Spleen (tissue), 11 donors: ENCODE measurements at regions not wholly inside any gene's neighbourhood (a gene's known extent, or its start where the extent isn't known, plus 50 kb on each side); places are given as distances from the start of the nearest gene placed in this dataset.

ENCODE experiments used
- DNase-seq: peaks from one replicate; pipeline ENCODE4 v3.0.0-alpha.2; 2020
- H3K27ac ChIP-seq, 8 donors: fragments of 200-600 bp; sonication (generic) in 7 of 8; 1 replicate in 4 of 8; 2 replicates in 4 of 8; pipeline versions ENCODE4 v1.5.0 to v1.8.0; 2016 to 2021; ENCODE audit warnings: inconsistent platforms in 4 of 8, mild to moderate bottlenecking in 4 of 8, moderate library complexity in 1 of 8
- H3K27me3 ChIP-seq, 7 donors: fragments of 200-600 bp; sonication (generic) in 6 of 7; replicated peaks in 1 of 7; 1 replicate in 4 of 7; 2 replicates in 3 of 7; pipeline versions ENCODE4 v1.5.0 to v1.8.0; 2016 to 2021; ENCODE audit warnings: inconsistent platforms in 3 of 7, mild to moderate bottlenecking in 1 of 7
- H3K36me3 ChIP-seq, 6 donors: fragments of 200-600 bp; sonication (generic) in 5 of 6; 1 replicate in 4 of 6; 2 replicates in 2 of 6; pipeline versions ENCODE4 v1.5.0 to v1.8.0; 2016 to 2021; ENCODE audit warnings: inconsistent platforms in 2 of 6
- H3K4me1 ChIP-seq, 6 donors: fragments of 200-600 bp; sonication (generic) in 5 of 6; 1 replicate in 3 of 6; 2 replicates in 3 of 6; pipeline versions ENCODE4 v1.5.0 to v1.8.0; 2016 to 2021; ENCODE audit warnings: inconsistent platforms in 3 of 6
- H3K4me3 ChIP-seq, 8 donors: fragments of 200-600 bp; sonication (generic) in 7 of 8; 1 replicate in 4 of 8; 2 replicates in 4 of 8; pipeline versions ENCODE4 v1.5.0 to v1.8.0; 2016 to 2021; ENCODE audit warnings: inconsistent platforms in 4 of 8, mild to moderate bottlenecking in 4 of 8, moderate library complexity in 2 of 8
- H3K9me3 ChIP-seq, 8 donors: fragments of 200-600 bp; sonication (generic) in 7 of 8; 1 replicate in 4 of 8; 2 replicates in 4 of 8; pipeline versions ENCODE4 v1.5.0 to v1.8.0; 2016 to 2021; ENCODE audit warnings: inconsistent platforms in 4 of 8
- POLR2A ChIP-seq, 3 donors: fragments of 450-650 bp; IDR thresholded peaks; one replicate each; pipeline ENCODE4 v1.5.1; 2017; ENCODE audit warnings: antibody characterized with exemption in 3 of 3, mild to moderate bottlenecking in 1 of 3
- POLR2AphosphoS5 ChIP-seq, 3 donors: sonication (generic); formaldehyde crosslinking; IDR thresholded peaks; one replicate each; pipeline ENCODE4 v1.5.1; 2017; ENCODE audit warnings: antibody characterized with exemption in 3 of 3
- WGBS, 5 donors: extraction: QIAGEN DNeasy Blood & Tissue Kit in 3 of 5; methylation state at CpG; one replicate each; pipeline versions ENCODE4 v1.1.5 to v1.1.7; 2013 to 2018; 5-methylcytosine and 5-hydroxymethylcytosine counted together
- intact Hi-C: fragments of 100-400 bp; cut with DNase I; formaldehyde crosslinking; loops from one replicate; pipeline ENCODE4 v1.15.0; 2023; ENCODE audit warnings: low total_unique reads
- TF ChIP-seq, protein P1 (sequence below), 11 experiments: fragments of 200-600 bp in 7 of 11; fragments of 450-650 bp in 4 of 11; sonication (generic) in 4 of 11; IDR thresholded peaks in 8 of 11; conservative IDR thresholded peaks in 3 of 11; 1 replicate in 7 of 11; 2 replicates in 4 of 11; pipeline versions ENCODE4 v1.4.0 to v1.8.0; 2016 to 2021; ENCODE audit warnings: antibody characterized with exemption in 11 of 11, inconsistent platforms in 4 of 11, mild to moderate bottlenecking in 1 of 11
- donor health status: healthy with polysubstance abuse.
- donor health status: DM: no; HTN: no; CAD: no; lungs with moderate emphysema.
- donor health status: DM: no; HTN: no; CAD: no.
- donor health status: Bipolar disorder and iron deficiency.
- donor health status: healthy.
- donor health status: DM: no; HTN: no; CAD: no.
- donor health status: DM: yes; HTN: yes; CAD: no.

DNA sequence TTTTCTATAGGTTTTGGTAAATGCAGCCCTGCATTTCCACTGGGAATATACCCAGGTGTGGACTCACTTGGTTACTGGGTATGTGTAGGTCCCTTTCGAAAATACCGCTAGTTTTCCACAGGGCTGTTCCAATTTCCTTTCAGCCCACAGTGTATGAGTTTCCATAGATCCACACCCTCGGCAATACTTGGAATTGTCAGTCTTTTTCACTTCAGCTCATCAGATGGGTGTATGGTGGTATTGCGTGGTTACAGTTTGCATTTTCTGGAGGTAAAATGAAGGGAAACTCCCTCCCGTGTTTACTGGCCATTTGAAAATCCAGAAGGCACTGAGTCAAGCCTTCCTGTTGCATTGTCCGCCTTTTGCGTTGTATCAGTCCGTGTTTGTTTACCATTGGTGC, 453.6 kb downstream of the CDH26 start:
- Histone ChIP-seq H3K9me3 (peaks cover 0 to 9% (median 0%) of the 10 kb centered on the region in 8 donors), H3K4me1 (no peaks in the 10 kb centered on the region), H3K27me3 (no peaks in the 10 kb centered on the region), H3K36me3 (no peaks in the 10 kb centered on the region), H3K4me3 (no peak overlapping the region), H3K27ac (no peak overlapping the region)
- TF ChIP-seq, protein P1, sequence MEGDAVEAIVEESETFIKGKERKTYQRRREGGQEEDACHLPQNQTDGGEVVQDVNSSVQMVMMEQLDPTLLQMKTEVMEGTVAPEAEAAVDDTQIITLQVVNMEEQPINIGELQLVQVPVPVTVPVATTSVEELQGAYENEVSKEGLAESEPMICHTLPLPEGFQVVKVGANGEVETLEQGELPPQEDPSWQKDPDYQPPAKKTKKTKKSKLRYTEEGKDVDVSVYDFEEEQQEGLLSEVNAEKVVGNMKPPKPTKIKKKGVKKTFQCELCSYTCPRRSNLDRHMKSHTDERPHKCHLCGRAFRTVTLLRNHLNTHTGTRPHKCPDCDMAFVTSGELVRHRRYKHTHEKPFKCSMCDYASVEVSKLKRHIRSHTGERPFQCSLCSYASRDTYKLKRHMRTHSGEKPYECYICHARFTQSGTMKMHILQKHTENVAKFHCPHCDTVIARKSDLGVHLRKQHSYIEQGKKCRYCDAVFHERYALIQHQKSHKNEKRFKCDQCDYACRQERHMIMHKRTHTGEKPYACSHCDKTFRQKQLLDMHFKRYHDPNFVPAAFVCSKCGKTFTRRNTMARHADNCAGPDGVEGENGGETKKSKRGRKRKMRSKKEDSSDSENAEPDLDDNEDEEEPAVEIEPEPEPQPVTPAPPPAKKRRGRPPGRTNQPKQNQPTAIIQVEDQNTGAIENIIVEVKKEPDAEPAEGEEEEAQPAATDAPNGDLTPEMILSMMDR (IDR thresholded peaks at IDR 0.05 in 8 of 11, conservative IDR thresholded peaks at IDR 0.05 in 3 of 11), result no peak
- TF ChIP-seq POLR2AphosphoS5 (IDR thresholded peaks at IDR 0.05) (no peak), POLR2A (IDR thresholded peaks at IDR 0.05) (no peak)
- DNase-seq, result no peak
- 89 to 95% (median 93%) methylated on average over 8 of the region's 8 CpGs for WGBS, 5 donors
- intact Hi-C loops, result no loop called here

GRCh38 chr20:60420676-60421229, 462.5 kb downstream of the CDH26 start:
- Histone ChIP-seq H3K4me1 (no peaks in the 10 kb centered on the region), H3K36me3 (no peaks in the 10 kb centered on the region), H3K27me3 (no peaks in the 10 kb centered on the region), H3K4me3 (no peak overlapping the region), H3K27ac (no peak overlapping the region), H3K9me3 (no peaks in the 10 kb centered on the region)
- 80 to 88% (median 82%) methylated on average over 5 of the region's 5 CpGs for WGBS, 5 donors
- DNase-seq, result no peak
- TF ChIP-seq POLR2A (IDR thresholded peaks at IDR 0.05), result no peak
- TF ChIP-seq POLR2AphosphoS5 (IDR thresholded peaks at IDR 0.05), result no peak
- TF ChIP-seq, protein P1 (IDR thresholded peaks at IDR 0.05 in 8 of 11, conservative IDR thresholded peaks at IDR 0.05 in 3 of 11), result no peak
- intact Hi-C loops, result no loop called here

DNA sequence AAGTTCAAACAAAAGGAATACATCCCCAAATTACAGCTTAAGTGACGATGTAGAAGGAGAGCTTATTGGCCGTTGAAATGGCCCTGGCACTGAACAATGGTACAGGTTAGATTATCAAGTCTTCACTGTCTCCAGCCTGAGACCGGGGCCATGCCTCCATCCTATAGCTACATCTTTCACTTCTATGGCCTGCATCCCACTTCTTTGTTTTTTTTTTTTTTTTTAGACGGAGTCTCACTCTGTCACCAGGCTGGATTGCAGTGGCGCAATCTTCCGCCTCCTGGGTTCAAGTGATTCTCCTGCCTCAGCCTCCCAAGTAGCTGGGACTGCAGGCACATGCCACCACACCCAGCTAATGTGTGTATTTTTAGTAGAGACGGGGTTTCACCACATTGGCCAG, 464.6 kb downstream of the CDH26 start:
- DNase-seq, result no peak
- Histone ChIP-seq H3K4me3 (no peak overlapping the region), H3K36me3 (no peaks in the 10 kb centered on the region), H3K9me3 (no peaks in the 10 kb centered on the region), H3K27me3 (no peaks in the 10 kb centered on the region), H3K4me1 (no peaks in the 10 kb centered on the region), H3K27ac (no peak overlapping the region)
- TF ChIP-seq POLR2A (IDR thresholded peaks at IDR 0.05), result no peak
- TF ChIP-seq POLR2AphosphoS5 (IDR thresholded peaks at IDR 0.05), result no peak
- TF ChIP-seq, protein P1 (IDR thresholded peaks at IDR 0.05 in 8 of 11, conservative IDR thresholded peaks at IDR 0.05 in 3 of 11), result no peak
- WGBS, 5 donors, result 90 to 95% (median 94%) methylated on average over 7 of the region's 7 CpGs
- intact Hi-C loops, result no loop called here

DNA sequence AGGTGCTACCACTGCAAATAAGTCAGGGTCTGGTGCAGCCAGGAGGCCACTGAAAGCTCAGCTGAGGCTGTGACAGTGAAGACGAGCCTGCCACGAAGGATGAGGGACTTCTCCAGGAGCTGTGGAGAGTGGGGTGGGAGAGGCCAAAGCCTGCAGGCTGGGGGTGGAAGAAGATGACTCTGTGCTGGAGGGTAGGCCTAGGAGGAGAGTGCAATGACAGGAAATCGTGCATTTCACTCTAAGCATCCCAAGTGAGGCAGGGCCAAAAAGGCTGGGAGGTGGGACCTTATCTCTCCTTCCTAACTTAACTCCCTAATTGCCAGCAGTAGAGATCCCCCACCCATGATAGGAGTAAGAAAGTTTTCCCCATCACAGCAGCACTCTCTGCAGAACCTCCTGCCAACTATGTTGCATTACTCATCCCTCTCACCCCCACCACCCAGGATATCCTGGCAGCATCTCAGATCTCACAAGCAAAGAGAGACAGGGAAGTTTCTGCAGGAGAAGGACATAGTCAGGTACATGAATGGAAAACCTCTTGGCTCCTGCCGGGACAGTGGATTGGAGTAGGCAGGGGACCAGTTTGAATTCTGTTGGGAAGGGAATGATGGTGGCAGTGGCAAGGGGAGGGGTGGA, 466.2 kb downstream of the CDH26 start:
- intact Hi-C loops, result no loop called here
- WGBS, 5 donors, result 61 to 71% (median 68%) methylated on average over 4 of the region's 4 CpGs

More for the DNA sequence above, 466.2 kb downstream of the CDH26 start:
- H3K4me1 ChIP-seq, result no peaks in the 10 kb centered on the region
- no peaks in the 10 kb centered on the region for H3K9me3 ChIP-seq
- H3K27me3 ChIP-seq, result no peaks in the 10 kb centered on the region
- H3K27ac ChIP-seq, result no peak overlapping the region
- TF ChIP-seq POLR2A (IDR thresholded peaks at IDR 0.05) (no peak), POLR2AphosphoS5 (IDR thresholded peaks at IDR 0.05) (no peak)
- TF ChIP-seq, protein P1 (IDR thresholded peaks at IDR 0.05 in 8 of 11, conservative IDR thresholded peaks at IDR 0.05 in 3 of 11), result no peak
- DNase-seq, result no peak
- H3K4me3 ChIP-seq, result no peak overlapping the region
- no peaks in the 10 kb centered on the region for H3K36me3 ChIP-seq
